ENCODE measurements at regions not wholly inside any gene's neighbourhood (a gene's known extent, or its start where the extent isn't known, plus 50 kb on each side); places are given as distances from the start of the nearest gene placed in this dataset.

- TF ChIP-seq ID3 (CRISPR knock-in tag; IDR thresholded peaks at IDR 0.05) (no peak), ID3 (tag; IDR thresholded peaks at IDR 0.05) (no peak), POLR2A (conservative IDR thresholded peaks at IDR 0.05) (no peak), BRCA1 (IDR thresholded peaks at IDR 0.05) (no peak), BRCA1 (CRISPR knock-in tag; IDR thresholded peaks at IDR 0.05) (no peak), ZNF717 (CRISPR knock-in tag; IDR thresholded peaks at IDR 0.05) (no peak), IRF9 (tag; IDR thresholded peaks at IDR 0.05) (no peak), E2F1 (CRISPR knock-in tag; IDR thresholded peaks at IDR 0.05) (no peak), MXD1 (CRISPR knock-in tag; IDR thresholded peaks at IDR 0.05; ENCODE audit: borderline replicate concordance, poor library complexity, severe bottlenecking) (no peak), MBD1 (CRISPR knock-in tag; IDR thresholded peaks at IDR 0.05) (no peak), TEAD4 (IDR thresholded peaks at IDR 0.05; ENCODE audit: low read length) (peak; percentile 82), TEAD4 (CRISPR knock-in tag; IDR thresholded peaks at IDR 0.05; ENCODE audit: borderline replicate concordance) (no peak), SMARCB1 (IDR thresholded peaks at IDR 0.05; ENCODE audit: insufficient read length, low read depth) (no peak), SPI1 (IDR thresholded peaks at IDR 0.05; ENCODE audit: borderline replicate concordance, low read depth, low read length) (no peak)
- TF ChIP-seq, protein P1, sequence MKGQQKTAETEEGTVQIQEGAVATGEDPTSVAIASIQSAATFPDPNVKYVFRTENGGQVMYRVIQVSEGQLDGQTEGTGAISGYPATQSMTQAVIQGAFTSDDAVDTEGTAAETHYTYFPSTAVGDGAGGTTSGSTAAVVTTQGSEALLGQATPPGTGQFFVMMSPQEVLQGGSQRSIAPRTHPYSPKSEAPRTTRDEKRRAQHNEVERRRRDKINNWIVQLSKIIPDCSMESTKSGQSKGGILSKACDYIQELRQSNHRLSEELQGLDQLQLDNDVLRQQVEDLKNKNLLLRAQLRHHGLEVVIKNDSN (CRISPR knock-in tag; IDR thresholded peaks at IDR 0.05) = no peak
- TF ChIP-seq, protein P2, sequence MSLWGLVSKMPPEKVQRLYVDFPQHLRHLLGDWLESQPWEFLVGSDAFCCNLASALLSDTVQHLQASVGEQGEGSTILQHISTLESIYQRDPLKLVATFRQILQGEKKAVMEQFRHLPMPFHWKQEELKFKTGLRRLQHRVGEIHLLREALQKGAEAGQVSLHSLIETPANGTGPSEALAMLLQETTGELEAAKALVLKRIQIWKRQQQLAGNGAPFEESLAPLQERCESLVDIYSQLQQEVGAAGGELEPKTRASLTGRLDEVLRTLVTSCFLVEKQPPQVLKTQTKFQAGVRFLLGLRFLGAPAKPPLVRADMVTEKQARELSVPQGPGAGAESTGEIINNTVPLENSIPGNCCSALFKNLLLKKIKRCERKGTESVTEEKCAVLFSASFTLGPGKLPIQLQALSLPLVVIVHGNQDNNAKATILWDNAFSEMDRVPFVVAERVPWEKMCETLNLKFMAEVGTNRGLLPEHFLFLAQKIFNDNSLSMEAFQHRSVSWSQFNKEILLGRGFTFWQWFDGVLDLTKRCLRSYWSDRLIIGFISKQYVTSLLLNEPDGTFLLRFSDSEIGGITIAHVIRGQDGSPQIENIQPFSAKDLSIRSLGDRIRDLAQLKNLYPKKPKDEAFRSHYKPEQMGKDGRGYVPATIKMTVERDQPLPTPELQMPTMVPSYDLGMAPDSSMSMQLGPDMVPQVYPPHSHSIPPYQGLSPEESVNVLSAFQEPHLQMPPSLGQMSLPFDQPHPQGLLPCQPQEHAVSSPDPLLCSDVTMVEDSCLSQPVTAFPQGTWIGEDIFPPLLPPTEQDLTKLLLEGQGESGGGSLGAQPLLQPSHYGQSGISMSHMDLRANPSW (CRISPR knock-in tag; IDR thresholded peaks at IDR 0.05) = no peak
- TF ChIP-seq, protein P3, sequence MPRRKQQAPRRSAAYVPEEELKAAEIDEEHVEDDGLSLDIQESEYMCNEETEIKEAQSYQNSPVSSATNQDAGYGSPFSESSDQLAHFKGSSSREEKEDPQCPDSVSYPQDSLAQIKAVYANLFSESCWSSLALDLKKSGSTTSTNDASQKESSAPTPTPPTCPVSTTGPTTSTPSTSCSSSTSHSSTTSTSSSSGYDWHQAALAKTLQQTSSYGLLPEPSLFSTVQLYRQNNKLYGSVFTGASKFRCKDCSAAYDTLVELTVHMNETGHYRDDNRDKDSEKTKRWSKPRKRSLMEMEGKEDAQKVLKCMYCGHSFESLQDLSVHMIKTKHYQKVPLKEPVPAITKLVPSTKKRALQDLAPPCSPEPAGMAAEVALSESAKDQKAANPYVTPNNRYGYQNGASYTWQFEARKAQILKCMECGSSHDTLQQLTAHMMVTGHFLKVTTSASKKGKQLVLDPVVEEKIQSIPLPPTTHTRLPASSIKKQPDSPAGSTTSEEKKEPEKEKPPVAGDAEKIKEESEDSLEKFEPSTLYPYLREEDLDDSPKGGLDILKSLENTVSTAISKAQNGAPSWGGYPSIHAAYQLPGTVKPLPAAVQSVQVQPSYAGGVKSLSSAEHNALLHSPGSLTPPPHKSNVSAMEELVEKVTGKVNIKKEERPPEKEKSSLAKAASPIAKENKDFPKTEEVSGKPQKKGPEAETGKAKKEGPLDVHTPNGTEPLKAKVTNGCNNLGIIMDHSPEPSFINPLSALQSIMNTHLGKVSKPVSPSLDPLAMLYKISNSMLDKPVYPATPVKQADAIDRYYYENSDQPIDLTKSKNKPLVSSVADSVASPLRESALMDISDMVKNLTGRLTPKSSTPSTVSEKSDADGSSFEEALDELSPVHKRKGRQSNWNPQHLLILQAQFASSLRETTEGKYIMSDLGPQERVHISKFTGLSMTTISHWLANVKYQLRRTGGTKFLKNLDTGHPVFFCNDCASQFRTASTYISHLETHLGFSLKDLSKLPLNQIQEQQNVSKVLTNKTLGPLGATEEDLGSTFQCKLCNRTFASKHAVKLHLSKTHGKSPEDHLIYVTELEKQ (CRISPR knock-in tag; IDR thresholded peaks at IDR 0.05) = no peak
Measured at GRCh38 chr4:128688846-128689437, 120.6 kb upstream of the JADE1 start (continued).
